ENCODE measurements at regions not wholly inside any gene's neighbourhood (a gene's known extent, or its start where the extent isn't known, plus 50 kb on each side); places are given as distances from the start of the nearest gene placed in this dataset.
"Not testable (repeated sequence)": the region's sequence is repeated elsewhere in the genome, so short reads cannot be mapped to it uniquely, and the experiment has no call there.

DNA sequence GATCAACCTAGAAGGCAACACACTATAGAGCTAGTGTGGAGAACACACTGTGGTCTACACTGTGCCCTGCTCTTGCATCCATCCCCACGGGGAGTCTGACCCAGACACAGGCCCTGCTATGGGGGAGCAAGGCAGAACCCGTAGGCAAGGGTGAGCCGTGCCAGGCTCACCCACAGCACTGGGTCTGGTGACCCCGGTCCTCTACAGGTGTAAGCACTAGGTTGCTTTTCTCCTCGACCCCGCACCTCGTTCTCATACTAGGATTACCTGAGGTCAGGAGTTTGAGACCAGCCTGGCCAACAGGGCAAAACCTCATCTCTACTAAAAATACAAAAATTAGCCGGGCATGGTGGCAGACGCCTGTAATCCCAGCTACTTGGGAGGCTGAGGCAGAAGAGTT, 286.0 kb downstream of the GOLGA6L6 start:
- intact Hi-C loops (cut with micrococcal nuclease; ENCODE audit: unreplicated experiment); BruUV-seq (replicated peaks); H3K4me1 Mint-ChIP-seq (ENCODE audit: low read depth, unreplicated experiment); CTCF ChIA-PET; H3K4me3 Mint-ChIP-seq (ENCODE audit: low read depth, unreplicated experiment); H3K9me3 Mint-ChIP-seq (ENCODE audit: low read depth, unreplicated experiment); H3K27ac Mint-ChIP-seq (ENCODE audit: unreplicated experiment); H3K36me3 Mint-ChIP-seq (ENCODE audit: insufficient read depth, unreplicated experiment); DNase-seq; H3K27me3 Mint-ChIP-seq (ENCODE audit: unreplicated experiment): not testable (repeated sequence)

DNA sequence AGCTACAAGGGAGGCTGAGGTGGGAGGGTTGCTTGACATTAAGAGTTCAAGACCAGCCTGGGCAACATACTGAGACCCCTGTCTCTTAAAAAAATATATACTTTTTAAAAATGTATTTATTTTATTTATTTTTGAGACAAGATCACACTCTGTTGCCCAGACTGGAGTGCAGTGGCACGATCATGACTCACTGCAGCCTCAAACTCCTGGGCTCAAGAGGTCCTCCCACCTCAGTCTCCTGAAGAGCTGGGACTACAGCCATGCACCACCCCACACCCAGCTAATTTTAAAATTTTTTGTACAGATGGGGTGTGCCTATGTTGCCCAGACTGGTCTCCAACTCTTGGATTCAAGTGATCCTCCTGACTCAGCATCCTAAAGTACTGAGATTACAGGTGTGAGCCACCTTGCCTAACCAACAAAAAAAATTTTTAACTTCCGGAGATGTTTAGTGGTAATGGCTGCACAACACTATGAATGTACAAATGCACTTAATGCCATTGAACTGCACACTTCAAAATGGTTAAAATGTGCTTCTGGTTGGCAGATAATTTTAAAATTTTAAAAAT, 288.5 kb downstream of the GOLGA6L6 start:
- intact Hi-C loops (cut with micrococcal nuclease; ENCODE audit: unreplicated experiment); H3K36me3 Mint-ChIP-seq (ENCODE audit: insufficient read depth, unreplicated experiment); H3K27ac Mint-ChIP-seq (ENCODE audit: unreplicated experiment): not testable (repeated sequence)

DNA sequence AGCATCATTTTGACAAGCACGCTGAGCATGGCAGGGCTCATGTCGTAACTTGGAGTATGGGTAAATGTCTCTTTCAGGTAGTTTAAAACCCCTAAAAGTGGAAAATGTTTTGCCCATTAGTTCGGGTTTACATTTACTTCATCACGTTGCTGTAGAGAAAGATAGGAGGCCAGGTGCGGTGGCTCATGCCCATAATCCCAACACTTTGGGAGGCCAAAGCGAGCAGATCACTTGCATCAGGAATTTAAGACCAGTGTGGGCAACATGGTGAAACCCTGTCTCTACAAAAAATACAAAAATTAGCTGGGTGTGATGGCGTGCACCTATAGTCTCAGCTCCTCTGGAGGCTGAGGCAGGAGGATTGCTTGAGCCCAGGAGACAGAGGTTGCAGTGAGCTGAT, 289.6 kb downstream of the GOLGA6L6 start:
- intact Hi-C loops (cut with micrococcal nuclease; ENCODE audit: unreplicated experiment); H3K27ac Mint-ChIP-seq (ENCODE audit: unreplicated experiment); H3K36me3 Mint-ChIP-seq (ENCODE audit: insufficient read depth, unreplicated experiment): not testable (repeated sequence)

More for the DNA sequence above, 288.5 kb downstream of the GOLGA6L6 start:
- H3K27me3 Mint-ChIP-seq (ENCODE audit: unreplicated experiment); H3K4me1 Mint-ChIP-seq (ENCODE audit: low read depth, unreplicated experiment); DNase-seq; BruUV-seq (replicated peaks); H3K9me3 Mint-ChIP-seq (ENCODE audit: low read depth, unreplicated experiment); CTCF ChIA-PET; H3K4me3 Mint-ChIP-seq (ENCODE audit: low read depth, unreplicated experiment): not testable (repeated sequence)

DNA sequence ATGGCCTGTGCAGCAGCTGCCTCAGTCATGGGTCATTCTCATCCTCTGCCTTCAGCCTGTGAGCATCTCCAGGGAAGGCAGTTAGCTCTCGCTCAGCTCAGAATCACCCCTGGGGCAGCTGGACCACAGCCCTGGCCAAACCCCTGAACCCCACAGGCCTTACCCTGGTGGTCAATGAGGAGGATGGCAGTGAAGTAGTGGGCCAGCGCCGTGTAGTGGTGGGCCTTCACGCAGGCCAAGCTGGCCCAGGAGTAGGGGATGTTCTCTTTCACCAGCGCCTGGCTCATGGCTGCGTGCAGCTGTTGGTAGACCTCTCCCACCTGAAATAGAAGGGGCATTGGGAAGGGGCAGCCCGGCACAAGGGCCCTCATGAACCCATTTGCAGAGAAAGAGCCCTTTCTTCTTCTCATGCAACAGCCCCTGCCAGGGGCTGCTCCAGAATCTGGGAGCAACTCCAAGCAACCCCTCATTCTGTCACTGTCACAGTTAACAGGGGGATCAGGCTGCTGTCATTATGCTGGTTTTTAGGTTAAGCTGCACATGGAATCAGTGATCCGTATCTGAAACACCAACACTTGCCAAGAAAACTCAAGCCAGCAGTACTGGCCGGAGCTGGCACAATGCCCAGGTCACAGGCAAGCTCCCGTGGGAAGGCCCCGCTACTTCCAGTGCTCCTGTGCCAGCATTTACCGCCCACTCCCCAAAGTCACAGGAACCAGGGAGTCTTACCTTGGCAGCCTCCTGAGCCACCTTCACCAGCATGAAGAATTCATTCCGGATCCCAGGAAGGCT, 290.2 kb downstream of the GOLGA6L6 start:
- H3K4me1 Mint-ChIP-seq (ENCODE audit: low read depth, unreplicated experiment); H3K27me3 Mint-ChIP-seq (ENCODE audit: unreplicated experiment); H3K9me3 Mint-ChIP-seq (ENCODE audit: low read depth, unreplicated experiment); BruUV-seq (replicated peaks); H3K36me3 Mint-ChIP-seq (ENCODE audit: insufficient read depth, unreplicated experiment); CTCF ChIA-PET; H3K4me3 Mint-ChIP-seq (ENCODE audit: low read depth, unreplicated experiment); DNase-seq; intact Hi-C loops (cut with micrococcal nuclease; ENCODE audit: unreplicated experiment); H3K27ac Mint-ChIP-seq (ENCODE audit: unreplicated experiment): not testable (repeated sequence)

More for the DNA sequence above, 289.6 kb downstream of the GOLGA6L6 start:
- DNase-seq; H3K27me3 Mint-ChIP-seq (ENCODE audit: unreplicated experiment); H3K9me3 Mint-ChIP-seq (ENCODE audit: low read depth, unreplicated experiment); H3K4me1 Mint-ChIP-seq (ENCODE audit: low read depth, unreplicated experiment); H3K4me3 Mint-ChIP-seq (ENCODE audit: low read depth, unreplicated experiment); BruUV-seq (replicated peaks); CTCF ChIA-PET: not testable (repeated sequence)

DNA sequence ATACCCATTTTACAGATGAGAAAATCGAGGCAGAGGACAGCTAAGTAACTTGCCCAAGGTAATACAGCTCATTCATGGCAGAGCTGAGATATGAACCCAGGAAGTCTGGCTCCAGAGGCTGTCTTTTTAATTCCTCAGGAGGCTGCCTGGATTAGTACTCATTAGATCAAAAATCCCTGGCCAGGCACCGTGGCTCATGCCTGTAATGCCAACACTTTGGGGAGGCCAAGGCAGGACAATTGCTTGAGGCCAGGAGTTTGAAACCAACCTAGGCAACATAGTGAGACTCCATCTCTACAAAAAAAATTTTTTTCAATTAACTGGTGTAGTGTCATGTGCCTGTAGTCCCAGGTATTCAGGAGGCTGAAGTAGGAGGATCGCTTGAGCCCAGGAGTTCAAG, 291.4 kb downstream of the GOLGA6L6 start:
- H3K4me1 Mint-ChIP-seq (ENCODE audit: low read depth, unreplicated experiment); H3K4me3 Mint-ChIP-seq (ENCODE audit: low read depth, unreplicated experiment); H3K27ac Mint-ChIP-seq (ENCODE audit: unreplicated experiment); BruUV-seq (replicated peaks); H3K27me3 Mint-ChIP-seq (ENCODE audit: unreplicated experiment); intact Hi-C loops (cut with micrococcal nuclease; ENCODE audit: unreplicated experiment); DNase-seq; H3K9me3 Mint-ChIP-seq (ENCODE audit: low read depth, unreplicated experiment); H3K36me3 Mint-ChIP-seq (ENCODE audit: insufficient read depth, unreplicated experiment); CTCF ChIA-PET: not testable (repeated sequence)

DNA sequence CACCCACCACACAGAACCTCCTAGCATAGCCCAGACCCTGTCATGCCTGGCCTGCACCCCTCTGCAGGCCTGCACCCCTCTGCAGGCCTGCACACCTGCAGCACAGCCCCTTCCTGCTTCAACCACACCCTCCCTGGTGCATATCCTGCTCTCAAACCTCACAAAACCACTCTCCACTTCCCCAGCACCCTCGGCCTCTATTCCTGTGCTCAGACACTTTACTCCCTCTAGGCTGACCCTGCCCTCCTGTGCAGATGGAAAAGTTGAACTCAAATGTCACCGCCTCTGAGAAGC, 292.0 kb downstream of the GOLGA6L6 start:
- H3K27ac Mint-ChIP-seq (ENCODE audit: unreplicated experiment); BruUV-seq (replicated peaks); H3K36me3 Mint-ChIP-seq (ENCODE audit: insufficient read depth, unreplicated experiment); H3K27me3 Mint-ChIP-seq (ENCODE audit: unreplicated experiment); DNase-seq; intact Hi-C loops (cut with micrococcal nuclease; ENCODE audit: unreplicated experiment); H3K4me1 Mint-ChIP-seq (ENCODE audit: low read depth, unreplicated experiment); H3K9me3 Mint-ChIP-seq (ENCODE audit: low read depth, unreplicated experiment); CTCF ChIA-PET; H3K4me3 Mint-ChIP-seq (ENCODE audit: low read depth, unreplicated experiment): not testable (repeated sequence)

DNA sequence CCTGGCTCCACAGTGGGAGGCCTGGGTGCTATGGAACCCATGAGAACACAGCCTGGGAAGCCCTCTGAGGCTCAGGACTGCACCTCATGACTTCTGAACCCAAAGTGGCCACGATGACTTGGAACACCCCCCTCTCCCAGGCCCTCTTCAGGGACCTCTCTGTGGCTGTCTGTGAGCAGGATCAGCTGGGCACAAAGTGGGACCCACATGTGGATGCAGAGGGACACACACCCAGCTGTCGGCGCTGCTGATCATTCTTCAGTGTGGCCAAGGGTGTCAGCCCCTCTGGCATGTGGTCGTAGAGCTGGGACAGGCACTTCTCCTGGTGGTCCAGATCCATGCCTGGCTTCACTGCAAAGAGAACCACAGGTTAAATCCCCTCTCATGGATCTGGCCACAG, 293.2 kb downstream of the GOLGA6L6 start:
- H3K9me3 Mint-ChIP-seq (ENCODE audit: low read depth, unreplicated experiment); H3K27me3 Mint-ChIP-seq (ENCODE audit: unreplicated experiment); CTCF ChIA-PET; intact Hi-C loops (cut with micrococcal nuclease; ENCODE audit: unreplicated experiment); H3K36me3 Mint-ChIP-seq (ENCODE audit: insufficient read depth, unreplicated experiment); H3K4me1 Mint-ChIP-seq (ENCODE audit: low read depth, unreplicated experiment); H3K27ac Mint-ChIP-seq (ENCODE audit: unreplicated experiment); H3K4me3 Mint-ChIP-seq (ENCODE audit: low read depth, unreplicated experiment); BruUV-seq (replicated peaks); DNase-seq: not testable (repeated sequence)

DNA sequence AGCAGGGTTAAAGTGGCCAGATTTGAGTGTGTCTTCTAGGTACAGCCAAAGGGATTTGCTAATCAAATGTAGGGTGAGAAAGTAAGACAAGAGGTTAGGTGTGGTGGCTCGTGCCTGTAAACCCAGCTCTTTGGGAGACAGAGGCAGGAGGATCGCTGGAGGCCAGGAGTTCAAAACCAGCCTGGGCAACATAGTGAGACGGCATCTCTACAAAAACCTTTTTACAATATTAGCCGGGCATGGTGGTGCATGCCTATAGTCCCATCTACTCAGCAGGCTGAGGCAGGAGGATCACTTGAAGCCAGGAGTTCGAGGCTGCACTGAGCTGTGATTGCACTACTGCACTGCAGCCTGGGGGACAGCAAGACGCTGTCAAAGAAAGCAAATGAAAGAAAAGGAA, 294.5 kb downstream of the GOLGA6L6 start:
- intact Hi-C loops (cut with micrococcal nuclease; ENCODE audit: unreplicated experiment); CTCF ChIA-PET; BruUV-seq (replicated peaks); H3K27ac Mint-ChIP-seq (ENCODE audit: unreplicated experiment); DNase-seq; H3K27me3 Mint-ChIP-seq (ENCODE audit: unreplicated experiment); H3K9me3 Mint-ChIP-seq (ENCODE audit: low read depth, unreplicated experiment); H3K36me3 Mint-ChIP-seq (ENCODE audit: insufficient read depth, unreplicated experiment); H3K4me3 Mint-ChIP-seq (ENCODE audit: low read depth, unreplicated experiment); H3K4me1 Mint-ChIP-seq (ENCODE audit: low read depth, unreplicated experiment): not testable (repeated sequence)

DNA sequence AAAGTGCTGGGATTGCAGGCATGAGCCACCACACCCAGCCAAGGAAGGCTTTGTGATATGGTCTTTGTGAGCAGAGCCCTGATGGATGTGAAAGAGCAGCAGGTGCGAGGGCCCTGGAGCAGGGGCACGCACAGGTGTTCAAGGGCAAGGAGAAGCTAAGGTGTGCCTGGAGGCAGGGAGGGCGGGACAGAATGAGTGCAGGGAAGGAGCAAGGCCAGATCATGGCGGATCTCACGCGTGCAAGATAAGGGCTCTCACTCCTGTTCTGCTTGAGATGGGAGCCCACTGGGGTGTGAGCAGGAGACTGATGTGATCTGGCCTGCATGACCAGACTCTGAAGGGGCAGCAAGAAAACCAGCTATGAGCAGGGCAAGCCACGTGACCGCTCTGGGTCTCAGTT, 295.0 kb downstream of the GOLGA6L6 start:
- H3K36me3 Mint-ChIP-seq (ENCODE audit: insufficient read depth, unreplicated experiment); H3K27me3 Mint-ChIP-seq (ENCODE audit: unreplicated experiment); intact Hi-C loops (cut with micrococcal nuclease; ENCODE audit: unreplicated experiment); H3K27ac Mint-ChIP-seq (ENCODE audit: unreplicated experiment); H3K9me3 Mint-ChIP-seq (ENCODE audit: low read depth, unreplicated experiment); BruUV-seq (replicated peaks); H3K4me3 Mint-ChIP-seq (ENCODE audit: low read depth, unreplicated experiment); DNase-seq; CTCF ChIA-PET; H3K4me1 Mint-ChIP-seq (ENCODE audit: low read depth, unreplicated experiment): not testable (repeated sequence)

DNA sequence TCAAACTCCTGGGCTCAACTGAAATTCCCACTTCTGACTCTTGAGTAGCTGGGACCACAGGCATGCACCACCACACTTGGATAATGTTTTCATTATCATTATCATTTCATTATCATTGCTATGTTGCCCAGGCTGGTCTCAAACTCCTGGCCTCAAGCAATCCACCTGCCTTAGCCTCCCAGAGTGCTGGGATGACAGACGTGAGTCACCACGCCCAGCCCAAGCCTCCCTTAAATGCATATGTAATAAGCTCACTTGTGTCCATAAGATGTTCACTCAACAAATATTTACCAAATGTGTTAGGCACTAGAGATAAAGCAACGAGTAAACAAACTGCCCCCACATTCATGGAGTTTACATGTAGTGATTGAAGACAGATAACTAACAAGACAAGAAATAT, 295.7 kb downstream of the GOLGA6L6 start:
- not testable (repeated sequence) for H3K4me1 Mint-ChIP-seq (ENCODE audit: low read depth, unreplicated experiment); BruUV-seq (replicated peaks); H3K9me3 Mint-ChIP-seq (ENCODE audit: low read depth, unreplicated experiment)

More for the DNA sequence above, 295.7 kb downstream of the GOLGA6L6 start:
- H3K27ac Mint-ChIP-seq (ENCODE audit: unreplicated experiment); CTCF ChIA-PET; H3K36me3 Mint-ChIP-seq (ENCODE audit: insufficient read depth, unreplicated experiment); intact Hi-C loops (cut with micrococcal nuclease; ENCODE audit: unreplicated experiment); DNase-seq; H3K27me3 Mint-ChIP-seq (ENCODE audit: unreplicated experiment); H3K4me3 Mint-ChIP-seq (ENCODE audit: low read depth, unreplicated experiment): not testable (repeated sequence)
